SH-SY5Y (cell line): ENCODE measurements at regions not wholly inside any gene's neighbourhood (a gene's known extent, or its start where the extent isn't known, plus 50 kb on each side); places are given as distances from the start of the nearest gene placed in this dataset.

Experiments
- GATA2 ChIP-seq: IDR thresholded peaks from 2 replicates; pipeline ENCODE4 v1.6.1; 2011; ENCODE audit warnings: mild to moderate bottlenecking, low read depth, low read length
- GATA3 ChIP-seq: IDR thresholded peaks from 2 replicates; pipeline ENCODE4 v1.6.1; 2011; ENCODE audit warnings: low read depth, mild to moderate bottlenecking, low read length, moderate library complexity

DNA sequence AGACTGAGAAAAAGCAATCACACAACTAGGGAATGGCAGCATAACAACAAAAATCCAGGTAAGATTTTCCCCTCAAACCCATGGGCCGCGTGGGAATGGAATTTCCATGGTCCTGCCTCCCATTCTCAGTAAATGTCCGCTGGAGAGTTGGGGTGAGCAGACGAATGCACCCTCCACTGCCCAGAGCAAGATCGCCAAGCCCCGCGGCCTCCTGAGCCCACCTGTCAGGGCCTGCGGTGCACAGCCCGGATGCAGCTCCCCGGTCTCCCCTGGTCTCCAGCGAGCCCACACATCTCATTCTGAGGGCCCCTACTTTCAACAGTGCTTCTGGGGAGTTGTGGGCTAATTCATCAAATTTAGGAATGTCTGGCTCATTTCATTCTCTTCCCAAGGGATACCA lies 327.4 kb upstream of the HS6ST1 start:
- TF ChIP-seq GATA2 (no peak), GATA3 (no peak)
